HepG2 (cell line): ENCODE measurements at regions not wholly inside any gene's neighbourhood (a gene's known extent, or its start where the extent isn't known, plus 50 kb on each side); places are given as distances from the start of the nearest gene placed in this dataset.

Source experiments
- CBFB ChIP-seq: sonication (generic); formaldehyde crosslinking; IDR thresholded peaks from 2 replicates; pipeline ENCODE4 v1.4.0; 2020; ENCODE audit warnings: missing genetic modification reagents
- FIP1L1 ChIP-seq: fragments of 200-400 bp; formaldehyde crosslinking; IDR thresholded peaks from 2 replicates; pipeline ENCODE4 v1.6.1; 2018; ENCODE audit warnings: low read depth, mild to moderate bottlenecking, low read length, moderate library complexity, borderline replicate concordance; ENCODE audit not compliant: insufficient read depth
- ZNF451 ChIP-seq: sonication (generic); formaldehyde crosslinking; IDR thresholded peaks from 2 replicates; pipeline ENCODE4 v1.5.0; 2020; ENCODE audit warnings: mild to moderate bottlenecking, missing genetic modification reagents
- TF ChIP-seq, protein P1 (sequence below): IDR thresholded peaks from 2 replicates; pipeline ENCODE4 v1.6.1; 2016; ENCODE audit warnings: control low read depth
- TF ChIP-seq, protein P2 (sequence below): IDR thresholded peaks from 2 replicates; pipeline ENCODE4 v1.6.1; 2012; ENCODE audit warnings: inconsistent platforms

DNA sequence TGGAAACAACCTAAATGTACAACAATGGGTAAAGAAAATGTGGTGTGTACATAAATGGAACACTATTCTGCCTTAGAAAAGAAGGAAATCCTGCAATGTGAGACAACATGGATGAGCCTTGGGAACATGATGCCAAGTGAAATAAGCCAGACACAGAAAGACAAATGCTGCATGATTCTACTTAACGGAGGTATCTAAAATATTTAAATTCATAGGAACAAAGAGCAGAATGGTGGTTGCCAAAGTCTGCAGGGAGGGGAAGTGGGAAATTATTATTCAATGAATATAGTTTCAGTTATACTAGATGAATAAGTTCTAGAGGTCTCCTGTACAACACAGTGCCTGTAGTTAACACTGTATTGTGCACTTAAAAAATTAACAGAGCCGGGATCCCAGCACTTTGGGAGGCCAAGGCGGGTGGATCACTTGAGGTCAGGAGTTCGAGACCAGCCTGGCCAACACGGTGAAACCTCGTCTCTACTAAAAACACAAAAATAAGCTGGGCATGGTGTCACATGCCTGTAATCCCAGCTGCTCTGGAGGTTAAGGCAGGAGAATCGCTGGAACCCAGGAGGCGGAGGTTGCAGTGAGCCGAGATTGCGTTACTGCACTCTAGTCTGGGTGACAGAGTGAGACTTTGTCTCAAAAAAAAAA lies 71.4 kb upstream of the SNX9 start:
- TF ChIP-seq CBFB (CRISPR knock-in tag), result no peak
- TF ChIP-seq ZNF451 (CRISPR knock-in tag), result no peak
- no peak for TF ChIP-seq FIP1L1
- TF ChIP-seq, protein P1, sequence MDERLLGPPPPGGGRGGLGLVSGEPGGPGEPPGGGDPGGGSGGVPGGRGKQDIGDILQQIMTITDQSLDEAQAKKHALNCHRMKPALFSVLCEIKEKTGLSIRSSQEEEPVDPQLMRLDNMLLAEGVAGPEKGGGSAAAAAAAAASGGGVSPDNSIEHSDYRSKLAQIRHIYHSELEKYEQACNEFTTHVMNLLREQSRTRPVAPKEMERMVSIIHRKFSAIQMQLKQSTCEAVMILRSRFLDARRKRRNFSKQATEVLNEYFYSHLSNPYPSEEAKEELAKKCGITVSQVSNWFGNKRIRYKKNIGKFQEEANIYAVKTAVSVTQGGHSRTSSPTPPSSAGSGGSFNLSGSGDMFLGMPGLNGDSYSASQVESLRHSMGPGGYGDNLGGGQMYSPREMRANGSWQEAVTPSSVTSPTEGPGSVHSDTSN (CRISPR knock-in tag), result no peak
- TF ChIP-seq, protein P2, sequence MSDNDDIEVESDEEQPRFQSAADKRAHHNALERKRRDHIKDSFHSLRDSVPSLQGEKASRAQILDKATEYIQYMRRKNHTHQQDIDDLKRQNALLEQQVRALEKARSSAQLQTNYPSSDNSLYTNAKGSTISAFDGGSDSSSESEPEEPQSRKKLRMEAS, result no peak
